Fibroblast of gingiva (primary cell): ENCODE measurements at regions not wholly inside any gene's neighbourhood (a gene's known extent, or its start where the extent isn't known, plus 50 kb on each side); places are given as distances from the start of the nearest gene placed in this dataset.

Source experiments
- DNase-seq: peaks from one replicate; pipeline ENCODE4 v3.0.0-alpha.2; 2011; ENCODE audit warnings: low read depth

DNA sequence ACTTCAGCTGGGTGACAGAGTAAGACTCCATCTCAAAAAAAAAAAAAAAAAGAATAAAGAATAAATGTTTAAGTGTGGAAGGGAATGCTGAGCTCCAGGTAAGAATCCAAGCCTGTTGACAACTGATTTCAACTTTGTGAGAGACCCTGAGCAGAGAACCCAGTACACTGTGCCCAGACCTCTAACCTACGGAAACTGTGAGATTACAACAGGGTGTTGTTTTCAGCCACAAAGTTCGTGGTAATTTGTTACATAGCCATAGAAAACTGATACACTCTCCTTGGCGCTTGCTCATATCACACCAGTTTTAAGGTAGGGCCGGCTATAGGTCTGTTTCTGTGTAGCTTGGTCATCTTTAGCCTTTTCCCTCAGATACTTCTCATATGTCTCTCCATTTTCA lies 98.4 kb upstream of the PAPOLG start:
- no peak for DNase-seq

DNA sequence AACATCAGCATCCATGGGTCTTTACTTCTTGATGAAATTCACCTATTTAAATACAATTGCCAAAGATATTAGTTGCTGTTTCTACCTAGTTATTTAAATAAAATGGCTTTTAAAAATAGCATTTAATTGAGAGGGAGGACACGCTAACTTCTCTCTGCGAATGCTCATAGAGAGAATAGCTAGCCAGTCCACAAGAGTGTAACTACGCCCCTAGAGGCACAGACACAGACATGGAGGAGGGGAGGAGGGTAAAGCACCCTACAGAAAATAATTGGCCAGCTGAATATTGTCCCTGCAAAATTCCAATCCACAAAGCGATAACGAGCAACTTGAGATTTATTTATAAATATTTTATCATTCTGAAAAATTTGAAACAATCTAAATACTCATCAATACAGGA lies 97.0 kb upstream of the PAPOLG start:
- no peak for DNase-seq

DNA sequence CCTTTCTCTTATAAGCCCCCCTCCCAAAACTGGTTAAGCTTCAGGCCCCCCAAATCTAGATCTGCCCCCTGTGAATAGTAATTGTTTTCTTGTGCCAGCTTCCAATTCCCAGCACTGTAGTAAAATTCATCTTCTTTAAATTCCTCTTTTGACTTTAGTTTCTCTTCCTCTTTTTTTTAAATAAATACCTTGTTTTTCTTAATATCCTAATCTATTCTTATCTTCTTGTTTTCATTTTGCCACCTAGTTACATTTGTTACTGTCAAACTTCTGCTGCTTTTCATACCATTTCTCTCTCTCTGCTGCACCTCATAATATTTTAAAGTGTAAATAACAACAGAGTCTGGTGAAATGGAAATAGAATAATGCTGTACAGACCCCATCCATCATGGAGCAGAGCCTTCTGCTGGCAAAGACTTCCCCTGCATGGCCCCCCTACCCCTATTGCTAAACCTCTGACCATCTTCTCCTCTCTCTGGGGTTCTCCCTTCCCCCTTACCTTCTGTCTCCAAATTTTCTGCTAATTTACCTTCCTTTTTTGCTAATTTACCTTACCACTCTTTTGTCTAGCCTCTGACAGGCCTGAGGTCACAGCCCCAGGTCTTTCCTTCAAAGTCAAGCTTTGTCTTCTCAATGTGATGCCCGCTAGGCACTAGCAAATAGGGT lies 94.9 kb upstream of the PAPOLG start:
- no peak for DNase-seq

DNA sequence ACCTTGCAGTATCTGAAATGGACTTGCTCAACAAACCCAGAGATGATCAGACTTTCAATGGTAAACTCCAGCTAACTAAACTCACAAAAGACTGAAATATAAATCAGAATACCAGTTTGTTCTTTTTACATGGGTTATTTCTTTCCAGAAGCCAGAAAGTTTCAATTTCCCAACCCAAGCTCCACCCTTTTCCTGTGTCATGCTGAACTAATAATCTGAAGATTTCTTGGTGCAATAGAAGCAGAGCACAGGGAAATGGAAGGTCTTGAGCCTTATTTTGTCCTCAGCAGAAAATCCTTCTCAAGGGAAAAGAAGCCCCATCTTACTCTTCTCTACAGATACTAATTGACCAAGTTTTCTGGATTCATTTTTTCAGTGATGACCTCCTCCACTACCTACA lies 93.3 kb upstream of the PAPOLG start:
- no peak for DNase-seq

DNA sequence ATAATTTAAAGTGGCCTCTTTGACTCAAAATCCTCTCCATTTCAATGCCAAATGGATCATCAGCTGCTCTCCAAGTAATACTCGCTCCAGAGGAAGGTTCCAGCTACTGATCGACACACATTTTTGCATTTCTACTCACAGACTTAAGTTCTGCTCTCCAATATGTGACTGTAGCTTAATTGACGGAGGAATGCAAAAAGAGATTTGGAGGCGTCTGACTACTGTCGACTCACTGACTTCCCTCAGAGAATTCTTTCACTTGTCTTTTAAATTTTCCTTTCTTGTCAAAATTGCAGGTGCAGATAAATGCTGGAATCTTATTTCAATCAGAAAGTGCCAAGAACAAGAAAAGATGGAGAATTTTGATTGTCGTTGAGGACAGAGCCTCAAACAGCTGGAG lies 84.1 kb upstream of the PAPOLG start:
- DNase-seq: no peak

DNA sequence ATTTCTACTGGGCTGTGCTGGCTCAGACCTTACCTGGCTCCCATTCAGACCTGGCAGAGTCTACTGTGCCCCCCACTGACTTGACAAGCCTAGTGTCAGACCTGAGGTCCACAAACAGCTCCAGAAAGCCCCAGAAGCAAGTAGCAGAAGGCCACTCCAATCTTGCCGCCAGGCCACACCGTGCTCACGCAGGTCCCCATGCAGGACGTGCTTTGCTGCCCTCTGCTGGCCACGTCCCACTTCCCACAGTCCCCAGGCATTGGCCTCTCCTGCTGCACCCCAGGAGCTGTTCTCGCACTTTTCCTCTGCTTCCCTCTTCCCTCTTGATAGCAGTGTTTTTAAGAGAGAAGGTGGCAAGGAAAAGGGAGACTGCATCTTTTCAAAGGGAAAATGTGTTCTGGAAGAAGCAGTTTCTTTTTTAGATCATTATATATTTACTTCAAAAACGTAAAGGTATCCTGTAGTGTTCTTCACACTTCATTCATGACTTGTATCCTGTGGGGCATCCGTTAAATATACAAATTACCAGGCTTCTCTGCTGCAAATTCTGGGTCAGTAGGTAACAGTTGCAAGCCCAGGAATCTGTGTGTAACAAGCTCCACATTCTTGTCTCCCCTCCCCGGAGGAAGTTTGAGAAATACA lies 81.4 kb upstream of the PAPOLG start:
- DNase-seq: peak; percentile 56

DNA sequence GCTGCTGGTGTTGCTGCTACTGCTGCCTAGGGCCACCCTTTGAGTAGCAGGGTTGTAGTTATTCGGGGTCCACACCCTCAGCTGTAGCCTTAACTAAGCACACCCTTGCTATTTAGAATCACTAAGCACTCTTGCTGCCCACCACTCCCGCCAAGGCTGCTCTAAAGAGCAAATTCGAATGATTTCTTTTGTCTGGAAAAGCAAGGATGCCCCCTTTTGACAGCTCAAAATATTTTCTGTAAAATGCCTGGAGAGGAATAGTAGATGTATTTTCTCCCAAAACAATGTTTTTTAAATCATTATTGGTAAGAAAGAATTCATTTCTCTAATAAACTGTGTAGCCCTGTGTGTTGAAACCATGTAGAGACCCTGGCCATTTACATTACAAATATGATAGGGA lies 80.8 kb upstream of the PAPOLG start:
- no peak for DNase-seq

DNA sequence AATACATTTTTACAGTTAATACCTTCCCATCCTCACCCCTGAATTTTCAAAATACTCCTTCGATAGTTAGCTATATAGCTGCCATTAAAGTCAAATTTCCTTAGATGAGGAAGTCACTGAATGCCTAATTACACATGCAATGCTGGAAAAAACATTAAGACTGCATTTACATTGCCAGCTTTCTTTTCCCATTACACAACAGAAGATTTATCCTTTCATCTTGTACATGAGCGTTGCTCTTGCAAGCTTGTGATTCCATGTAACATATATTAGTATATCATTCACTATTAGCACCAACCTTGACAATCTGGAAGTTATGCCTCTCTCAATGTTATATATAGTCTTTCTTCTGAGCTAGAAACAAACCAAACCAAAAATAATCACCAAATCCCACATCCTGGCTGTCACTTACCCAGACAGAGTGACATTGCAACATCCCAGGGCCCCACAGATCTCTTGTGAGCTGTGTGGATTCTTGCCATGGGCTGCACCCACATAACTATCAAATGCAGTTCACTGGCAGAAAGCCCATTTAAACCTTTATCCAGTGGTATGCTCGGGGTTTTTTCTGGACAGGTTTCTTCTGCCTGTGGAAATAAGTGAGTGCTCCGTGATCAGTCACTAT lies 79.2 kb upstream of the PAPOLG start:
- DNase-seq: no peak

DNA sequence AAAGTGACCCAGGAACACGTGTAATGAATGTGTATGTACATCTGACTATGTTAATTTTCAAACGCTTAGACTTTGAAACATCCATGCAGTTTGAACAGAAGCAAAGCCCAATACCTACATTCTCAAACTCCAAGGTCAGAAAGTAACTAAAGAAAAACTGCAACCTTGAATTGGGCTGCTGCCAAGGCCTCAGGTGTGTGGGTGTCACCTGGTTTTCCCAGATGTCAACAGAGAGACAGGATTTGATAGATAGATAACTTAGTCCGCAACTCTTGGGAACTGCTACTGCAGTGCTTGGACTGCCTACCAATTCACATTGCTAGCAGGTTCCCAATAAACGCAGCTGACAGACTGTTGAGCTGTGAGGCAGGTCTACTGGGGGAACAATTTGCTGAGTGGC lies 78.7 kb upstream of the PAPOLG start:
- DNase-seq: no peak

DNA sequence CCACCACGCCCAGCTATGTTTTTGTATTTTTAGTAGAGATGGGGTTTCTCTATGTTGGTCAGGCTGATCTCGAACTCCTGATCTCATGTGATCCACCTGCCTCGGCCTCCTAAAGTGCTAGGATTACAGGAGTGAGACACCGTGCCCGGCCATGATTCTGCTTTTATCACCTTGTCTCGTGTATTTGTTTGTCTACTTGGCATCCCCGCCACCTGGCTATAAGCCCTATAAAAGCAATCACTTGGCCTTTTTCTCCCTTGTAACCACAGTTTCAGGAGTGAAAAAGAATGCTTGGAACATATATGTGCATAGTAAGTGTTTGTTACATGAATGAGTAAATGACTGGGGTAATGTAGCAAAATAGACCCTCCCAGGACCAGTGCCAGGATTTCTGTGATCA lies 77.5 kb upstream of the PAPOLG start:
- DNase-seq: no peak

DNA sequence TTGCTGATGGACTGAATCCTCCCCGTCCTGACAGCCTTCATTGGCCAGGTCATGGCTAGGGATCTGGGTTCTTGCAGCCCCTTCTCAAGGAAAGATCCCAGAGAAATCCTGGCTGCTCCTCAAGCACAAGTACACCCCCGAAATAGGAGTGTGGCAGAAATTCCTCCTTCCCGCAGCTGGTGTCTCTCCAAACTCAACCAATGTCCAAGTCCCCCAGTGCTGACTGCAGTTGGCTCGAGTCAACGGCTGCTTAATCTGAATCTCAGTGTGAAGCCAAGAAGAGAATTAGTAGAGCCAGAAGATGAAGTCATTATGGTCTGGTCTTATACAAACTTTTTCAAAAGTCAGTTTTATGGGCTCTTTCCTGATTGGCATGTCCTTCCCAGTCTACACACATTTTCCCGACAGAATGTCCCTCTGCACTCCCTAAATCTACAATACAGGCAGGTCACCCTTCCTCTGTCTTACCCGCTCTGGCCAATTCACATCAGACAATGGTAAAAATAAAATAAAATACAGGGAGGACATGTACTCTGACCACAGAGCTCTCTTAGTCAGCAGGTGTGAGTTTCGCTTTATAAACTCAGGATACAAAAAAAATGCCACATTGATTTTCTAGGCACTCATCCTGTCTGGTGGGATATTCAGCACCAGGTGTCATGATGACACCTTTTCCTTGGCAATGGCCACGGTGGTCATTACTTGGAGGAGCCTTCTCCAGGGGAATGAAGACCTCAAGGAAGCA lies 76.9 kb upstream of the PAPOLG start:
- DNase-seq: no peak

DNA sequence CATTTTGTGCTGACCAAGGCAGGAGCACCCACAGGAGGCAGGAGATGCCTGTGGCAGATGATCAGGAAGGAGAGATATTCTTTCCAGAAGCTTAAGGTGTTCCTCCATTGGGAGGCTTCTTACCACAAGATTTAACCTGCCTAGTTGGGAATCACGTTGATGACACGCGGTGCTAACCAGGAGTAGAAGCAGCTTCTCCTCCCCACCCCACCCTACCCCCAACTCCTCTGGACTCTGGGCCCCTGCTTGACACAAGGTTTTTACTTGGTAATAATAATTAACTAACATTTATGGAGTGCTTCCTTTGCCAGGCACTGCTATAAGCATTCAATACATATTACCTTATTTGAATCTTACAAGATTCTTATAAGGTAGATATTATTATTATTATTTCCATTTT lies 62.5 kb upstream of the PAPOLG start:
- no peak for DNase-seq

DNA sequence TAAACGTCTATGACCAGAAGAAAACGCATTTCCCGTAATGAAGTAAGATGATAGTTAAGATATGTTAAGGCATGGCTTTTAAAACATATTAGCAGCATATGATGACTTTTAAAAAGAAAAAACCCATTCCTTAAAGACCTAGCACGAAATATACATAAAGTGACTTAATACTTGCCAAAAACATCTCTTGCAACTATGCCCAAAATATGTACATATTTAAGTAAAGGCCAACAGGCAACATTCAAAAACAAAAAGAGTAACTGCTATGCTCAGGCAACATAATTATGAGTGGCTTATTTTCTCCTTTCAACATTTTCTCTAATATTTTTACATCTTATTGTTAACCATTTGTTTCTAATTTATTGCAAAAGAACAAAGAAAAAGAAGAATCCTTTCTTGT lies 60.3 kb upstream of the PAPOLG start:
- DNase-seq: no peak

DNA sequence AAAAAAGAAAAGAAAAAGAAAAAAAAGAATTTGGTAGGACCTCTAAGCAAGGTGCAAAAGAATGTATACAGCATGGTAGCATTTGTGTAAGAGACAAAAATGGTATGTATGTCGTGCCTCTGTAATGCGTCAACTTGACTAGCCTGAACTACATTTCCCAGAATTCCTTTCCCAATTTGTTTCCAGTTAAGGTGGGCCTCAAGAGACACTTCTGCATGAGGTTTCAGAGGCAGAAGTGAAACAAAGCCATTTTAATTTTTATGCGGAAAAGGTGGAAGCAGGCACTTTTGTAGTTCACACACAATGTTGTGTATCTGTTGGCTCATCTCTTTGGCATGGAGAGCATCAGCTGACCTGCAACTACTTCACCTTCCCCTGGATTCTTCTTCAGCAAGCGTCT lies 56.5 kb upstream of the PAPOLG start:
- DNase-seq: no peak

DNA sequence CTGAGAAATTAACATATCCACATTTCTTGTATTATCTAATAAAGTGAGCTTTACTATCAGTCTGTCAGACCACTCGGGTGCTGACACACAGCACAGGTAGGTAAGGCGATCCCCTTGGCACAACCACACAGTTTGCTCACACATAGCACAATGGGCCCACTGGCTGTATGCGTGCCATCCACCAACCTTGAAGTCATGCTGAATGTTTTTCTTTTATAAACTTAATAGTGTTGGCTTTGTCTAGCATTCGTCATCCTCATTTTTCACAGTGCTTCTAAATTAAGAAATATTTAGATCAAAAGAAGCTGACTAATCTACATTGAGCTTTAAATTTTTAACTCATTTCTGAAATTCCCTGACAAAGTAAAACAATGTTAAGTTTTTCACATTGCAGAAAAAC lies 50.0 kb upstream of the PAPOLG start:
- DNase-seq: no peak
